HAP-1 (cell line): ENCODE measurements at regions not wholly inside any gene's neighbourhood (a gene's known extent, or its start where the extent isn't known, plus 50 kb on each side); places are given as distances from the start of the nearest gene placed in this dataset.

Experiments
- DNase-seq, 2 experiments: peaks; one replicate each; pipeline ENCODE4 v3.0.0-alpha.2; 2016 to 2020; ENCODE audit warnings: low spot score in 2 of 2
- H3K27me3 ChIP-seq: fragments of 250-450 bp; sonication (Bioruptor Pico); 2 replicates; pipeline ENCODE4 v1.5.1; 2020; ENCODE audit warnings: low read depth, mild to moderate bottlenecking, moderate library complexity
- H3K36me3 ChIP-seq: fragments of 250-450 bp; sonication (Bioruptor Pico); replicated peaks from 2 replicates; pipeline ENCODE4 v1.5.1; 2020; ENCODE audit warnings: mild to moderate bottlenecking
- H3K4me1 ChIP-seq: fragments of 250-450 bp; sonication (Bioruptor Pico); 2 replicates; pipeline ENCODE4 v1.5.1; 2020; ENCODE audit warnings: mild to moderate bottlenecking
- H3K4me3 ChIP-seq: fragments of 250-450 bp; sonication (Bioruptor Pico); 2 replicates; pipeline ENCODE4 v1.5.1; 2020; ENCODE audit warnings: mild to moderate bottlenecking, moderate library complexity
- H3K9me3 ChIP-seq: fragments of 250-450 bp; sonication (Bioruptor Pico); 2 replicates; pipeline ENCODE4 v1.5.1; 2020; ENCODE audit warnings: mild to moderate bottlenecking, moderate library complexity
- in situ Hi-C: fragments of 300-500 bp; cut with MboI; formaldehyde crosslinking; loops from 3 replicates; pipeline ENCODE4 v1.14.3; 2020; ENCODE audit warnings: low sequenced_read_pairs, inconsistent platforms, mixed read lengths

DNA sequence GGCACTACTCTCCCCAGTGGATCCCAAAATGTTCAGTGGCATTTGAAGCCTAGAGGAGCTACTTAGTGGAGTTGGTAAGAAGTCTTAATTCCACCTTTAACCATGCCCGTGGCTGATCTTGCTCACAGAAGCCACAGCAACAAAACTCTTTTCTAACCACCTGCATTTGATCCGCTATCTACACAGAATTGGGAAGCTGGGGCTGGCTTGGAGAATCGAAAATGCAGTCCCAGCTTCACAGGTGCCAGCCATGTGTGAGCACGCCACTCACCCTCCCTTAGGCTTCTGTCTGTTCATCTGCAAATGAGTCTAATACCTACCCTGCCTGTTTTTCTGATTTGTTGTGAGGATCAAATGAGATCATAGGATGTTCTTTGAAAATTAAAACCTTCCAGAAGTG, 182.6 kb downstream of the BCL11A start:
- no peaks in the 10 kb centered on the region for H3K4me1 ChIP-seq
- no peak for DNase-seq
- H3K36me3 ChIP-seq: no peaks in the 10 kb centered on the region
- H3K27me3 ChIP-seq: no peaks in the 10 kb centered on the region
- in situ Hi-C loops: no loop called here
- no peak overlapping the region for H3K4me3 ChIP-seq
- no peaks in the 10 kb centered on the region for H3K9me3 ChIP-seq

DNA sequence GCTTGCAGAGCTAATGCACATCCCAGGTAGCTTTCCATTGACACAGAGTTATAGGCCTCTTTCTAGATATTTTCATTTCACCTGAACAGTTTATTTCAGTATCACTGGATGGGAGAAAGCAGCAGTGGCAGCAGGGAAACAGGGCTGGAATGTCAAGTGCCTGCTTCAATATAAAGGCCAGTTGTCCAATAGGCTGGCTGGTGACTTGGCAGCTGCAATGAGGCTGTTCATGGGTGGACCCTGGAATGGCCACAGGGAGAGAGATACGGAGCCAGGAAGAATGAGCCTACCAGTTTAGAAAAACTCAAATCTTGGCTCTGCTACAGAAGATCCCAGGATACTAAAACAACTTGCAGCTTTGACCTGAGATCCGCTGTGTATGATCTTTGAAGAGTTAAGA, 185.0 kb downstream of the BCL11A start:
- no peak for DNase-seq
- H3K36me3 ChIP-seq: no peaks in the 10 kb centered on the region
- H3K4me1 ChIP-seq: no peaks in the 10 kb centered on the region
- H3K9me3 ChIP-seq: no peaks in the 10 kb centered on the region
- H3K4me3 ChIP-seq: no peak overlapping the region
- no peaks in the 10 kb centered on the region for H3K27me3 ChIP-seq
- in situ Hi-C loops: no loop called here

DNA sequence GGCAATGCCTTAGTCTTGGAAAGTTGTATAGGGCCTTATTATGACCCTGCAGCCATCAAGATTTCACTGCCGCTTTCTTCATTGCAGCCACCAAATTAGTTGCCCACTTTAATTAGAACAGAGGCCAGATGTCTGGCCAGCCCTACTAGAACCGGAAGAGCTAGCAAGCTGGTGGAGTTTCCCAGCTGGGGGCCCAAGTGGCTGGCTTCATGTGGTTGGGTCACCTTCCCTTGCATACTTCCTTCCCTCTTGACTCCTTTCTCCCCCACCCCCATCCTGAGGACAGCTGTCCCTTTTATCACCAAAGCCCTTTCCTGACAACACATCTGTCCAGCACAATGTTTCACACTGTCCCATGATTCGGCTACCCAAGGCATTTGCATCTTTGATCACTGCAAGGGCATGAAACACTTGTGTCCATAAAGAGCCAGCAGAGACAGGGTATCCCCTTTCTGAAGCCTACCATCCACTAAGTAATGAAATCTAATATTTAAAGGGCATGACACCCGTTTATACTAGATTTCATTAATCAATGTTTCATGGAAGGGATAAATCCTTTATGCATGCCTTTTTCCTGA, 187.2 kb downstream of the BCL11A start:
- in situ Hi-C loops: no loop called here
- no peaks in the 10 kb centered on the region for H3K4me1 ChIP-seq

DNA sequence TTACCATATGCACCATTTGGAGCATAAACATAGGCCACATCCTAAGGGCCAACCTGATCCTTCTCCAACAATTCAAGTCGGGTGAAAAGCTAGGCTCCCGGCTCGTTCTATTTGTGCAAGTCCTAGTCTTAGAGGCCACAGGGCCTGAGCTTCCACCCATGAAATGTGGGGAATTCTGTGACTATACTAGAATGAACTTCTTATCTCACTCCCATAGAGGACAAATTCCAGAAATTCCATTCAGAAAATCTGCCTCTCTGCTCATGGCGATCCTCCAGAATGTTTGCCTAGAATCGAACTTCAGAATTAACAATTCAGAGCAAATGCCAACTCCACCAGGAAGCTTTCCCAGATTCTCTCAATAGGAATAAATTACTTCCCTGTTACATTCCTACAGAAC, 187.9 kb downstream of the BCL11A start:
- Histone ChIP-seq H3K36me3 (no peaks in the 10 kb centered on the region), H3K9me3 (no peaks in the 10 kb centered on the region; the same call in 1 of the 2 replicates), H3K4me3 (no peak overlapping the region), H3K27me3 (no peaks in the 10 kb centered on the region), H3K4me1 (no peaks in the 10 kb centered on the region)
- DNase-seq: no peak
- in situ Hi-C loops: no loop called here

More for the DNA sequence above, 187.2 kb downstream of the BCL11A start:
- Histone ChIP-seq H3K36me3 (no peaks in the 10 kb centered on the region), H3K9me3 (no peaks in the 10 kb centered on the region; the same call in 1 of the 2 replicates), H3K27me3 (no peaks in the 10 kb centered on the region), H3K4me3 (no peak overlapping the region)
- no peak for DNase-seq

DNA sequence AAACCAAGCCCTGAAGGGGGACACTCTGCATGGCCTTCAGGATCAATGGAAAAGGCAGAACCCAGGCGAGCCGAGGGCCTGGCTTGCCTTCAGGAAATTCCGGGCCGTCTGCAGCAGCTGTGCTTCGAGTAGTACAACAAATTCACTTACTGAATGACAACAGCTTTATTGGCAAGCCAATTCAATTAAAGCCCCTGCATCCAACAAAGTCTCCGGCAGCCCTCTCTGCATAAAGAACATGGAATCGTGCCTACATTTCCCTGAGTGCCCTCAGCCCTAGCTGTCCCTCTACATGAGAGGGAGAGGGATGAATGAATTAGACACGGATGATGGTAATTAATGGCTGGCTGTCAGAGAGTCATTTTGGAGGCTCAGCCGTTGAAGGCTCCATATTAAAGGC, 189.0 kb downstream of the BCL11A start:
- DNase-seq: no peak
- in situ Hi-C loops: no loop called here
- H3K27me3 ChIP-seq: no peaks in the 10 kb centered on the region
- H3K4me1 ChIP-seq: no peaks in the 10 kb centered on the region
- H3K9me3 ChIP-seq: no peaks in the 10 kb centered on the region; the same call in 1 of the 2 replicates
- H3K36me3 ChIP-seq: no peaks in the 10 kb centered on the region
- H3K4me3 ChIP-seq: no peak overlapping the region

DNA sequence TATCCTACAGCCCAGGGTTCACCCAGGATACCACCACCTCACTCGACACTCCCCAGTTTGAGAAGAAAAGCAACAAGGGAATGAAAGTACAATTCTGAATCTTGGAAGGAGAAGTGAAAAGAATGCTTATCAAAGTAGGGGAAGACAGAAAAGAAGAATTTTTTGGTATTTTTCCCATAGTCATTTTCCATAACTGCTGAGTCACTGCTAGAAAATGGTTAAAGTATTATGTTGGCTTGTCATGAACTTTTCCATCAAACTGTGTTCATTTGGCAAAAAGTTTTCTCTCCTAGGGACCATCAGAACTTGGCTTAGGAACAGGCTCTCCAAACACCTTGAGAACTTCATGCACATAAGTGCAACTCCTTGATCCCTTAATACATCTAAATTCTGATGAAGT, 192.0 kb downstream of the BCL11A start:
- in situ Hi-C loops: no loop called here
- Histone ChIP-seq H3K4me3 (no peak overlapping the region), H3K27me3 (no peaks in the 10 kb centered on the region), H3K9me3 (no peaks in the 10 kb centered on the region; the same call in 1 of the 2 replicates), H3K4me1 (no peaks in the 10 kb centered on the region), H3K36me3 (no peaks in the 10 kb centered on the region)
- DNase-seq: no peak

DNA sequence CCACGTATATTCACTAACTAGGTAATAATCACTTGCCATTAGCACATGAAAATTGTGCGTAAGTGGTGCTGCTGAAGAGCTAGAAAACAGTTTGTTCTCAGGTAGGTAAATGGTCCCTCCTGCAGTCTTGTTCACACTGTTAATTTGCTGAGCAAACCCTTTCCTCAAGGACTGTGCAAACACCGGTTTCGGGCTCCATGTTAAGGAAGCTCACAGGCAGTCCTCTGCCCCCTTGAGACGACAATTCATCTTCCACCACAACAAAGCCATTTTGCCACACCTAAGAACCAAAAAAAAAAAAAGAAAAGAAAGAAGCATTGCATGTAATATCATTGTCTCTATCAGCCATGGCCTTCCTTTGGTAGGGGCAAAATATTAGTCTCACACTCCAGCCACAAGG, 193.9 kb downstream of the BCL11A start:
- DNase-seq: no peak

DNA sequence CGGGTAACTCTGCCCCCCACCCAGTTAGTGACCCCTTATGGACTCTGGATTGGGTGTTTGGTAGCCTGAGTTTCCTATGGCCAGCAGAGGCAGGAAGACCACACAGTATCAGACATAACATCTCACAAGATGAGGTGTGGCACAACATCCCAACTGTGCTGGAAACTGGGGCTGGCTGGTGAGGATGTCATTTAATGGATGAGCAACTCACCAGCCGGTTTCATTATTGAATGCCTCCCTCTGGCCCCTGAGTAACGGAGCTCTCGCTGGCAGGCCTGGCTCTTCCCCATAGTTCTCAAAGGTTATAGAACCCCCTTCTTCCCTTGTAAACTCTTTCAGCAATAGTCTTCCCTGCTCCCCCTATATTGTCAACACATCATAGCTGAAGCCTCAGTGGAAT, 195.0 kb downstream of the BCL11A start:
- no peaks in the 10 kb centered on the region for H3K36me3 ChIP-seq
- no peaks in the 10 kb centered on the region for H3K27me3 ChIP-seq
- no peak for DNase-seq
- H3K9me3 ChIP-seq: no peaks in the 10 kb centered on the region; the same call in 1 of the 2 replicates
- H3K4me3 ChIP-seq: no peak overlapping the region
- peaks cover 3% of the 10 kb centered on the region for H3K4me1 ChIP-seq
- in situ Hi-C loops: no loop called here

More for the DNA sequence above, 193.9 kb downstream of the BCL11A start:
- Histone ChIP-seq H3K4me3 (no peak overlapping the region), H3K27me3 (no peaks in the 10 kb centered on the region), H3K4me1 (no peaks in the 10 kb centered on the region), H3K36me3 (no peaks in the 10 kb centered on the region), H3K9me3 (no peaks in the 10 kb centered on the region; the same call in 1 of the 2 replicates)
- in situ Hi-C loops: no loop called here

DNA sequence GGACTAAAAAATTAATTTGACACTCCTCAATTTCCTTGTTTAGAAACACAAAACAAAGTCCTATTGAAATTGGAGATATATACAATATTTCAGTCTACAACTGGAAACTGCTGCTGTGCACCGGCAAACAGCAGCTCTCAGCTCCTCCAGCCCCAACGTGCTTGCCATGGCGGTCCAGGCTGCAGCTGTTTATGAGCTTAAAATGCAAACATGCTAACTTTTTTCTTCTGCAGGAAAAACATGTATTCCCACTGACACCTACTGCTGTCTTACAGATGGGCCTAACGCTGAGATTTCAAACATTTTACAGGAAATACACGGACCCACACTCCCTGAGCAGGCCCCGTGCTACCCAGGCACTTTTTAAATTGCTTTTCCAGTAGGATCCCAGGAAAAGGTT, 195.5 kb downstream of the BCL11A start:
- no peak for DNase-seq
- Histone ChIP-seq H3K27me3 (no peaks in the 10 kb centered on the region), H3K9me3 (no peaks in the 10 kb centered on the region; the same call in 1 of the 2 replicates), H3K36me3 (no peaks in the 10 kb centered on the region), H3K4me3 (no peak overlapping the region), H3K4me1 (peaks cover 7% of the 10 kb centered on the region)
- in situ Hi-C loops: no loop called here

DNA sequence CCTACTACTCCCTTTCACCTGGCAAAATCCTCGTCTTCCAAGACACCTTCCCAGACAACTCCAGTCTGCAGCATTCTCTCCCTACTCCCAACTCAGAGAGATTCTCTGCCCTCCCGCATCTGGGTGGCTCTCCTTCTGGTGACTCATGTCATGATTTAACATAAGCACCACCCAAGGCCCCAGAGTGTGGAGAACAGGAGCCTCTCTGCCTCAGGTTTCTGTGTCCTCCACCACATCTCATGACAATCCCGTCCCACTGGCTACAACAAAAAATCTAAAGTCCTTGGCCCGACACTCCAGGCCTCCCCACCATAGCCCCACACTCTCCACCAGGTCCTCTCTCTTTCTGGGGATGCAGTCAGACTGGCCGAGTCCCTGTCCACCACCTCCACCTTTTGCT, 197.1 kb downstream of the BCL11A start:
- DNase-seq: no peak
- Histone ChIP-seq H3K4me1 (peaks cover 7% of the 10 kb centered on the region), H3K4me3 (no peak overlapping the region), H3K9me3 (no peaks in the 10 kb centered on the region; the same call in 1 of the 2 replicates), H3K27me3 (no peaks in the 10 kb centered on the region), H3K36me3 (no peaks in the 10 kb centered on the region)
- in situ Hi-C loops: no loop called here

DNA sequence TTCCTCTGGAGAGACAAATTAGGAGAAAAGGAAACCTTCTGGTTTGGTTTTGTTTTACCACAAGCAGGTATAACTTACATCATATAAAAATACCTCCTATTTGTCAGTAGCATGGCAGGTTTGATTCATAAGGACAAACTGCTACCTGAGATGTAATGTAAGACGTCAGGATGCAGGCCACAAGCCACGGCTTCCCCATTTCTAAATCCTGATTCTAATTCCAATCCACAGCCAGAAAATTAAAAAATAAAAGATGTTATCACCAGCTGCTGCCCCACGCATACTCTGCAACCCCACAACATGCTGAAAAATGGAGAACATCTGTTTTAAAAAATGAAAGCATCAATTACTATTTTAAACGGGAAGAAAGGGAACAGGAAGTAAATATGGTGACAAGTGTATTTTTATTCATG, 197.6 kb downstream of the BCL11A start:
- in situ Hi-C loops: no loop called here
- no peaks in the 10 kb centered on the region for H3K27me3 ChIP-seq
- DNase-seq: no peak
- H3K9me3 ChIP-seq: no peaks in the 10 kb centered on the region
- no peaks in the 10 kb centered on the region for H3K36me3 ChIP-seq
- peaks cover 7% of the 10 kb centered on the region for H3K4me1 ChIP-seq
- no peak overlapping the region for H3K4me3 ChIP-seq

DNA sequence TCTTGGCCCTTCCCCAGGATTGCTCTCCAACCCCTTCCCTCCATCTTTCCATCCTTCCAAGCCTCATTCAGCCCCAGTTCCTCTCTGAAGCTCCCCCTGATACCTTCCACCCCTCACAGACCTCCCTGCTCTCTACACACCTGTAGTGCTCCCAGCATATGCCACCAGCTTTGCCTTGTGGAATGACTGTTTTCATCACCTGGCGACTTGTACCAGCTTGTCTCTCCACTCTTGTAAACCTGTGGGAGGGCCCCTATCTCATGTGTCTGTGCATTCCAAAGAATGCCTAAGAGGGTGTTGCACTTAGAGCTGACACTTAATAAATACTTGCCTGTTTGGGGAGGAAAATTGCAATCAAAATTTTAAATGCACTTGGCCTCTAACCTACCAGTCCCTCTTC, 198.7 kb downstream of the BCL11A start:
- in situ Hi-C loops: no loop called here
- Histone ChIP-seq H3K4me3 (no peak overlapping the region), H3K4me1 (peaks cover 7% of the 10 kb centered on the region), H3K27me3 (no peaks in the 10 kb centered on the region), H3K9me3 (no peaks in the 10 kb centered on the region), H3K36me3 (no peaks in the 10 kb centered on the region)
- no peak for DNase-seq

DNA sequence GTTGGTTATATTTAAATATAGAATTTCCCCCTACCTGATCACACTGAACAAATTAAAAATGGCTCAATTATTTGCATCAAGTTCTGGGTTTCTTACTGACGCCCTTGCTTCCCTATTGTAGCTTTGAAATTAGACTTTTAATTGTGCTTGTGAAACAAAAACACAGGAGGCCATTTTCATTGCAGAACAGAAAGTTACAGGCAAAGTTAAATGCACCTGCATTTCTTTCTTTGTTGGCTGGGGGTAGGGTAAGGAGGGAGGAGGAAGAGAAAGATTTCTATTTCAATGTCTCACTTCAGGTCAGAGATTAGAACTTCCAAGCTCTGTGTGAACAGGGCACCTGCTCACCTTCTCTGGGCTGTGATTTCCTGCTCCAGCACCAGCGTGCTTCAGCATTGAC, 199.6 kb downstream of the BCL11A start:
- in situ Hi-C loops: no loop called here
- no peak overlapping the region for H3K4me3 ChIP-seq
- no peaks in the 10 kb centered on the region for H3K36me3 ChIP-seq
- H3K27me3 ChIP-seq: no peaks in the 10 kb centered on the region
- no peaks in the 10 kb centered on the region for H3K9me3 ChIP-seq
- H3K4me1 ChIP-seq: peaks cover 7% of the 10 kb centered on the region
- no peak for DNase-seq

DNA sequence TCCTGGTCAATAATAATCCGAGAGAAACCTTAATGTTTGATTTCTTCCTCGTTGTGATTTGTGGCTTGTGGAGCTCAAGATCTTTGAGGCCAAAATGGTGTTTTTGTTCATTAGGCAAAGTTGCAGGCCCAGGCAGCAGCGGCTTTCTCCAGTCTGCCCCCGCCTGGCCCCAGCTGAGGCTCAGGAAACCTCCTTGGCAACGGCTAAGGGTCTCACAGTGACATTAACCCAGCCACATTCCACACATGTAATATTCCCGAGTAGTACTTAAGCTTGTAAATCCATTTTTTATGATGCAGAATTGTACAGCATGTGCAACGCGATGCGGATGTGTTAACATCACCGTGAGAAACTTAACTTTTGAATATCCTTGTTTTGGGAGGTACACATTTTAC, 200.1 kb downstream of the BCL11A start:
- Histone ChIP-seq H3K9me3 (no peaks in the 10 kb centered on the region), H3K4me3 (no peak overlapping the region), H3K27me3 (no peaks in the 10 kb centered on the region), H3K4me1 (peaks cover 7% of the 10 kb centered on the region), H3K36me3 (no peaks in the 10 kb centered on the region)
- in situ Hi-C loops: no loop called here
- DNase-seq: peak; percentile 45 to 60
